ENCODE measurements at regions not wholly inside any gene's neighbourhood (a gene's known extent, or its start where the extent isn't known, plus 50 kb on each side); places are given as distances from the start of the nearest gene placed in this dataset.

DNA sequence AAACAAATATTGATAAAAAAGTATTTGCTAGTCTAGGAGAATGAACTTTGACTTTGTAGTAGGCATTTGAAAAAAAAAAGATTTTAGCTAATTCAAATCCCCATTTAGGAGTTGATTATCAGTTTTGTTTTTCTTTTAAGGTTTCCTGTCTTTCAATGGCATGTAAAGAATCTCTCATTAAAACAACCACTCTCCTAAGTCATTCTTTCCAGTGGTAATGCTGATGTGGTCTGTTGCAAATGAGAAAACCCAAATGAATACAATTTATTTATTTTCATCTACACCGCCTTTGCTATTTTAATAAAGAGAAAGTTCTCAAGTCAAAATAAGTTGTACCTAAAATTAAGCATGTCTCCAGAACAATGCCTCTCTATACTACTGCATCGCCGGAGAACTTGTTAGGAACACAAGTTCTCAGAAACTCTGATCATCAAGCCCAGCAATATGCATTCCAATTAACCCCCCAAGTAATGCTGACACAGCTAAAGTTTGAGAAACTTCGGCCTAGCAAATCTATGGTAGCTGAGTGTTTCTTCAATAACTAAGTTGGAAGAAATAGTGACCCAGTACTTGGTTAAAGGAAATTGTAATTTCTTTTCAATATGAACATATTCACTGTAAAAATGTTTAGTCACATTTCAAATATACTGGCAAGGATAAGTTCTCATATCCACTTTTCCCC is 255.1 kb downstream of the PTPRC start:
- WGBS: 94% methylated on average over 4 of the region's 4 CpGs

DNA sequence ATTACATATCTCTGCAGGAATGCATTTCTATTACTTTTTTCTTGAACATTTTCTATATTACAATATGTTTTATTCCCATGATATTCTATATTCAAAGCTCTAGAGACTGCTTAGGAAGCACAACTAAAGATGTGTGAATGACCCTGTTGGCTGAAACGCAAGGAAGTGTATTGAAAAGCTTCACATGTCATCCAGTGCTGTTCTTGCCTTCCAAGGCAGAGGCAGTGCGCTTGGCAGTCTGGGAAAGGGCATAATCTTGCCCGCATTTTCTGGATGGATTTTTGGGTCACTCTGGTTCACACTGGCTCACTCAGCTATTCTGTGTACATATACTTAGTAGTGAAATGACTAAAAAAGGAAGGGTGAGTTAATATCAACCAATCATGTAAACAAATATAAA is 262.4 kb downstream of the PTPRC start:
- DNase-seq (ENCODE audit: extremely low spot score): no peak
- Histone ChIP-seq H3K36me3 (peaks cover 0 to 14% (median 6%) of the 10 kb centered on the region in 4 donors), H3K27me3 (no peaks in the 10 kb centered on the region), H3K9me3 (no peaks in the 10 kb centered on the region), H3K4me1 (peaks cover 0 to 7% (median 3%) of the 10 kb centered on the region in 4 donors), H3K4me3 (no peak overlapping the region), H3K27ac (replicated peaks in 1 of 4) (no peak overlapping the region)
- WGBS: 90% methylated on average over 3 of the region's 3 CpGs
- intact Hi-C loops (cut with DNase I): no loop called here
- TF ChIP-seq, protein P1, sequence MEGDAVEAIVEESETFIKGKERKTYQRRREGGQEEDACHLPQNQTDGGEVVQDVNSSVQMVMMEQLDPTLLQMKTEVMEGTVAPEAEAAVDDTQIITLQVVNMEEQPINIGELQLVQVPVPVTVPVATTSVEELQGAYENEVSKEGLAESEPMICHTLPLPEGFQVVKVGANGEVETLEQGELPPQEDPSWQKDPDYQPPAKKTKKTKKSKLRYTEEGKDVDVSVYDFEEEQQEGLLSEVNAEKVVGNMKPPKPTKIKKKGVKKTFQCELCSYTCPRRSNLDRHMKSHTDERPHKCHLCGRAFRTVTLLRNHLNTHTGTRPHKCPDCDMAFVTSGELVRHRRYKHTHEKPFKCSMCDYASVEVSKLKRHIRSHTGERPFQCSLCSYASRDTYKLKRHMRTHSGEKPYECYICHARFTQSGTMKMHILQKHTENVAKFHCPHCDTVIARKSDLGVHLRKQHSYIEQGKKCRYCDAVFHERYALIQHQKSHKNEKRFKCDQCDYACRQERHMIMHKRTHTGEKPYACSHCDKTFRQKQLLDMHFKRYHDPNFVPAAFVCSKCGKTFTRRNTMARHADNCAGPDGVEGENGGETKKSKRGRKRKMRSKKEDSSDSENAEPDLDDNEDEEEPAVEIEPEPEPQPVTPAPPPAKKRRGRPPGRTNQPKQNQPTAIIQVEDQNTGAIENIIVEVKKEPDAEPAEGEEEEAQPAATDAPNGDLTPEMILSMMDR (IDR thresholded peaks at IDR 0.05): no peak
- TF ChIP-seq EP300 (IDR thresholded peaks at IDR 0.05) (no peak), POLR2AphosphoS5 (IDR thresholded peaks at IDR 0.05) (no peak), POLR2A (IDR thresholded peaks at IDR 0.05; ENCODE audit: low read depth) (no peak)

More for the DNA sequence above, 255.1 kb downstream of the PTPRC start:
- intact Hi-C loops (cut with DNase I): no loop called here
- no peaks in the 10 kb centered on the region for H3K36me3 ChIP-seq
- DNase-seq (ENCODE audit: extremely low spot score): no peak
- TF ChIP-seq POLR2A (IDR thresholded peaks at IDR 0.05; ENCODE audit: low read depth) (no peak), EP300 (IDR thresholded peaks at IDR 0.05) (no peak), POLR2AphosphoS5 (IDR thresholded peaks at IDR 0.05) (no peak)
- TF ChIP-seq, protein P1 (IDR thresholded peaks at IDR 0.05): no peak
- no peak overlapping the region for H3K27ac ChIP-seq (replicated peaks in 1 of 4)
- no peaks in the 10 kb centered on the region for H3K9me3 ChIP-seq
- H3K4me3 ChIP-seq: no peak overlapping the region
- H3K4me1 ChIP-seq: no peaks in the 10 kb centered on the region
- no peaks in the 10 kb centered on the region for H3K27me3 ChIP-seq

DNA sequence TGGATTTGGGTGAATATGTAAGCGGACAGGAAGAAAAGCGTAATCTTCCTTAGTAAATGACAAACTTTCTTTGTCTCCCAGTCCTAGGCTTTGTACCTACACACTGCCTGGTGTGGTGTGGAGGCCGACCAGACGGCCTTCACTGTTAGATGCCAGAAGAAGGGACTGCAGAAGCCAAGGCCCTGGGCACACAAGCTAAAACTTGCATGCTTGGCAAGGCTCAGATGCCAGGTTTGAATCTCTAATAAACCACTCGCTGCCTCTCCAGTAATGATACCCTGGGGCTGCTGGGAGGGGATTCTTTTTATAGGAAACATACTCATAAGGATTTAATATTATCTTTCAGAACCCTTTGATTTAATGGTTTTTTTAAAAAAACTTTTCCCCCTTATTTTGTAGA is 263.8 kb downstream of the PTPRC start:
- intact Hi-C loops (cut with DNase I): no loop called here
- peaks cover 0 to 7% (median 3%) of the 10 kb centered on the region in 4 donors for H3K4me1 ChIP-seq
- peaks cover 0 to 14% (median 6%) of the 10 kb centered on the region in 4 donors for H3K36me3 ChIP-seq
- no peak overlapping the region for H3K4me3 ChIP-seq
- no peaks in the 10 kb centered on the region for H3K27me3 ChIP-seq
- H3K27ac ChIP-seq (replicated peaks in 1 of 4): no peak overlapping the region
- no peaks in the 10 kb centered on the region for H3K9me3 ChIP-seq
- TF ChIP-seq POLR2A (IDR thresholded peaks at IDR 0.05; ENCODE audit: low read depth): no peak
- TF ChIP-seq EP300 (IDR thresholded peaks at IDR 0.05): no peak
- TF ChIP-seq, protein P1 (IDR thresholded peaks at IDR 0.05): no peak
- TF ChIP-seq POLR2AphosphoS5 (IDR thresholded peaks at IDR 0.05): no peak
- WGBS: 90% methylated on average over 5 of the region's 5 CpGs
- no peak for DNase-seq (ENCODE audit: extremely low spot score)

DNA sequence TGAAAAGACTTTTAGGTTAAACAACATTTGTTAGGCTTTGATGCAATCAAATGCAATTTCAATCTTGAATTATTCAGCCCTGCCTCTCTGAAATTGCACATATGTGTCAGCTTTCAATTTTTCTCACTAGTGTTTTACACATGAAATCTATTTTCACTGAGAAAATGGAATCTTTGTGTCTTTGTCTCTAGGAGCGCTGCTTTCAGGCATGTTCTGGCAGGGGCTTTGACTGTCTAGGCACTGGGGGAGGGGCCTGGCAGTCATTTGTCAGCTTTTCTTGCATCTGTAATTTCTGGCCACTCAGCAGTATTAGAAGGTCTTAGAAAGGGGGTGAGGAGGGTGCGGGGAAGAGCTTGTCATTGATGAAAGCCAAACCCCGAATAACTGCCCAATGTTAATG is 264.4 kb downstream of the PTPRC start:
- WGBS: 69% methylated on average over 3 of the region's 3 CpGs
- Histone ChIP-seq H3K36me3 (peaks cover 0 to 14% (median 6%) of the 10 kb centered on the region in 4 donors), H3K4me3 (no peak overlapping the region), H3K27me3 (no peaks in the 10 kb centered on the region), H3K9me3 (no peaks in the 10 kb centered on the region), H3K27ac (replicated peaks in 1 of 4) (no peak overlapping the region), H3K4me1 (peaks cover 0 to 7% (median 3%) of the 10 kb centered on the region in 4 donors)
- TF ChIP-seq, protein P1 (IDR thresholded peaks at IDR 0.05): no peak
- TF ChIP-seq POLR2A (IDR thresholded peaks at IDR 0.05; ENCODE audit: low read depth): no peak
- no peak for TF ChIP-seq EP300 (IDR thresholded peaks at IDR 0.05)
- no peak for TF ChIP-seq POLR2AphosphoS5 (IDR thresholded peaks at IDR 0.05)
- intact Hi-C loops (cut with DNase I): no loop called here
- DNase-seq (ENCODE audit: extremely low spot score): no peak
